GM23248 (cell line): ENCODE measurements at regions not wholly inside any gene's neighbourhood (a gene's known extent, or its start where the extent isn't known, plus 50 kb on each side); places are given as distances from the start of the nearest gene placed in this dataset.
"Not testable (repeated sequence)": the region's sequence is repeated elsewhere in the genome, so short reads cannot be mapped to it uniquely, and the experiment has no call there.

Experiments
- DNase-seq: peaks from one replicate; pipeline ENCODE4 v3.0.0-alpha.2; 2015
- H2AFZ ChIP-seq: fragments of 200-600 bp; sonication (generic); 2 replicates; pipeline ENCODE4 v1.6.1; 2016; ENCODE audit warnings: antibody characterized with exemption
- H3F3A ChIP-seq: fragments of 200-600 bp; sonication (generic); 2 replicates; pipeline ENCODE4 v1.6.1; 2016; ENCODE audit warnings: mild to moderate bottlenecking, antibody characterized with exemption, mixed run types; ENCODE audit not compliant: insufficient read depth
- H3K27ac ChIP-seq: fragments of 200-600 bp; sonication (generic); 2 replicates; pipeline ENCODE4 v1.5.1; 2016; ENCODE audit warnings: mild to moderate bottlenecking
- H3K27me3 ChIP-seq: fragments of 200-600 bp; sonication (generic); replicated peaks from 2 replicates; pipeline ENCODE4 v1.6.1; 2016; ENCODE audit warnings: mild to moderate bottlenecking; ENCODE audit not compliant: insufficient read depth
- H3K36me3 ChIP-seq: fragments of 200-600 bp; sonication (generic); 2 replicates; pipeline ENCODE4 v1.6.1; 2016; ENCODE audit warnings: low read depth, mild to moderate bottlenecking
- H3K4me1 ChIP-seq: fragments of 200-600 bp; sonication (generic); 2 replicates; pipeline ENCODE4 v1.6.1; 2016; ENCODE audit warnings: mild to moderate bottlenecking; ENCODE audit not compliant: insufficient read depth
- H3K4me2 ChIP-seq: fragments of 200-600 bp; sonication (generic); one replicate; pipeline ENCODE4 v1.6.1; 2016; ENCODE audit warnings: mild to moderate bottlenecking; ENCODE audit not compliant: unreplicated experiment
- H3K4me3 ChIP-seq: fragments of 200-600 bp; sonication (generic); 2 replicates; pipeline ENCODE4 v1.5.1; 2016; ENCODE audit warnings: mild to moderate bottlenecking
- H3K79me2 ChIP-seq: fragments of 200-600 bp; sonication (generic); 2 replicates; pipeline ENCODE4 v1.6.1; 2016; ENCODE audit warnings: mild to moderate bottlenecking; ENCODE audit not compliant: insufficient read depth
- H3K9ac ChIP-seq: fragments of 200-600 bp; sonication (generic); 2 replicates; pipeline ENCODE4 v1.6.1; 2016; ENCODE audit warnings: mild to moderate bottlenecking
- H3K9me2 ChIP-seq: fragments of 200-600 bp; sonication (generic); 2 replicates; pipeline ENCODE4 v1.6.1; 2016; ENCODE audit warnings: mixed run types, mild to moderate bottlenecking, moderate library complexity; ENCODE audit not compliant: insufficient read depth
- H3K9me3 ChIP-seq: fragments of 200-600 bp; sonication (generic); one replicate; pipeline ENCODE4 v1.6.1; 2017; ENCODE audit warnings: low read depth
- H4K20me1 ChIP-seq: fragments of 200-600 bp; sonication (generic); 2 replicates; pipeline ENCODE4 v1.6.0; 2016; ENCODE audit not compliant: insufficient read depth
- EZH2 ChIP-seq: fragments of 200-600 bp; sonication (generic); IDR thresholded peaks from 2 replicates; pipeline ENCODE4 v1.6.1; 2018; ENCODE audit warnings: antibody characterized with exemption, mild to moderate bottlenecking; ENCODE audit not compliant: insufficient read depth, poor library complexity, severe bottlenecking
- EZH2phosphoT487 ChIP-seq: fragments of 200-600 bp; sonication (generic); IDR thresholded peaks from 2 replicates; pipeline ENCODE4 v1.6.1; 2018; ENCODE audit warnings: antibody characterized with exemption, moderate library complexity, mild to moderate bottlenecking, low read depth; ENCODE audit not compliant: insufficient read depth
- WGBS, 2 experiments: methylation state at CpG; one replicate each; pipeline ENCODE4 v1.1.6; 2015 to 2017; ENCODE audit warnings: low lambda C conversion rate in 2 of 2, low coverage in 1 of 2; ENCODE audit errors: missing lambda C conversion rate in 2 of 2; 5-methylcytosine and 5-hydroxymethylcytosine counted together
- in situ Hi-C: fragments of 300-500 bp; cut with MboI; formaldehyde crosslinking; loops from 2 replicates; pipeline ENCODE4 v1.15.0; 2020

DNA sequence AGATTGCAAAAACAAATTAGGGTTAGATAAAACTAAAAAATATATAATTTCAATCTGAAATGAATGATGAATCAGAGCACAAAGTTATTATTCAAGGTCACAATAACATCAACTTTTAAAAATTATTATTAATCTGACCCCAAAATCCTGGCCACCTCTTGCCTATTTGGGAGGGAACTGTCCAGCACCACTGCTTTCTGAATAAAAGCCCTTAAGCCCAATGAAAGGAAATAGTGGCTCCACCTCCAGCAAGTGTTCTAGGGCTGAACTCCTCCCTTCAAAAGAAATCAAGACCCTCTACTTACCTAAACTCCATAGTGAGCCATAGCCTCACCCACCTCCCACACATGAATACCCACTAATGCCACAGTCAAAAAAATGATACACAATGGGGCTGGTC is 208.2 kb downstream of the PARM1 start:
- H3K9me2 ChIP-seq: no peaks in the 10 kb centered on the region
- in situ Hi-C loops: no loop called here
- DNase-seq: no peak

DNA sequence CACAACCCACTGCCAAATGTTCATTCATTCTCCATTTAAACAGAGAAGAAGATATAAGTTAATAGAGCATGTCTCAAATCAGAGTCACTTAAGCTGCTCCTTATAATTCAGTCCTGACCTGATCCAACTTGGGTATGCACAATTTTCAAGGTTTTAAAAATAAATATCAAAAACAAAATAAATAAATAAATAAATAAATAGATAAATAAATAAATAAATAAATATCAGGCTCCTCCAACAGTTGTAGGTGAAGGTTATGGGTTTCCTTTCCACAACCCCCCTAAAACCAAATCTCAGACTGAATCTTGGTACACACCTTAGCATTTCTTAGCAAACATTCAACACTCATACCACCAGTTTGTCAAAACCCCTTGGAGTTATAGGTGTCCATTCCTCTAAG is 204.4 kb downstream of the PARM1 start:
- Histone ChIP-seq H3K79me2 (no peaks in the 10 kb centered on the region), H3K36me3 (no peaks in the 10 kb centered on the region), H3K4me2 (no peak overlapping the region), H3F3A (no peaks in the 10 kb centered on the region), H2AFZ (no peak overlapping the region), H3K9me3 (no peaks in the 10 kb centered on the region), H3K9me2 (no peaks in the 10 kb centered on the region), H3K9ac (no peak overlapping the region), H3K4me3 (no peak overlapping the region), H3K4me1 (no peaks in the 10 kb centered on the region), H3K27me3 (no peaks in the 10 kb centered on the region), H3K27ac (no peak overlapping the region), H4K20me1 (no peaks in the 10 kb centered on the region)
- in situ Hi-C loops: no loop called here
- DNase-seq: no peak
- TF ChIP-seq EZH2phosphoT487 (no peak), EZH2 (no peak)

More for the DNA sequence above, 208.2 kb downstream of the PARM1 start:
- H3F3A ChIP-seq: no peaks in the 10 kb centered on the region
- TF ChIP-seq EZH2phosphoT487 (no peak), EZH2 (no peak)
- H3K9ac ChIP-seq: no peak overlapping the region
- no peaks in the 10 kb centered on the region for H3K27me3 ChIP-seq
- no peaks in the 10 kb centered on the region for H3K9me3 ChIP-seq
- H3K4me3 ChIP-seq: no peak overlapping the region
- no peak overlapping the region for H3K27ac ChIP-seq
- no peaks in the 10 kb centered on the region for H3K4me1 ChIP-seq
- no peaks in the 10 kb centered on the region for H3K79me2 ChIP-seq
- no peaks in the 10 kb centered on the region for H4K20me1 ChIP-seq
- H2AFZ ChIP-seq: no peak overlapping the region
- no peaks in the 10 kb centered on the region for H3K36me3 ChIP-seq
- H3K4me2 ChIP-seq: no peak overlapping the region

DNA sequence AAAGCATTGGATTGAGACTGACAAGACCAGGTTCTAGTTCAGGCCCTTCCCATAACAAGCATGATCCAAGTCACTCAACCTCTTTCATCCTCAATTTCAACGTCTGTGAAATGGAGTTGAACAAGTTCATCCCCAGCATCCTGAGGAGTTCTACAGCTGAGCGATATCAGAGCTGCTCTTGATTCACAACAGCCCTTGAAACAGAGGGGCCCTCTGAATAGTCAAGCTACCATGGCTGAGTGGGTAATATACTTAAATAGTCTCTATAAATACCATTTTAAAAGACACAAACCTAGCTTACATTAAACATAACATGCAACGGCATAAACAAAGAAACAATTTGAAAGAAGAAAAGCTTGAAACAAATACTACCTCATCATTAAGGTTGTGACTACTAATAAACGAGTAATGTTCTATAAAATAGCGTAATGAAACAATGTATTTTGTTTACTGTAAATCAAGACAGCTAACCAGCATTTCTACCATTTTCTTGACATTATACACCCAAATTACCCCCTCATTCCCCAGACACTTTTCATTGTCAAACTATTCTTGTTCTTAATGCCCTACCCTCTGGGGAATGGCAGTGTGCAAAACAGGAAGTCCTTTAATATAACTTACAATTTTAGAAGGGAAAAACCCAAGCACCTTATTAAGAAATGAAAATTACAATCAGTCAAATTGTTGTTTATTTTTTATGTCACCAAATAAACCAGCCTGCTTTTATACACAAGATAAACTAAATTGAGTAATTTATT is 202.3 kb downstream of the PARM1 start:
- Histone ChIP-seq H3K9ac (no peak overlapping the region), H3K4me3 (no peak overlapping the region), H3K4me1 (no peaks in the 10 kb centered on the region), H3K9me2 (no peaks in the 10 kb centered on the region), H3K27ac (no peak overlapping the region), H3K4me2 (no peak overlapping the region), H3K27me3 (no peaks in the 10 kb centered on the region), H3K79me2 (no peaks in the 10 kb centered on the region), H3K9me3 (no peaks in the 10 kb centered on the region), H4K20me1 (no peaks in the 10 kb centered on the region), H3K36me3 (no peaks in the 10 kb centered on the region), H3F3A (no peaks in the 10 kb centered on the region), H2AFZ (no peak overlapping the region)
- TF ChIP-seq EZH2 (no peak), EZH2phosphoT487 (no peak)
- whole genome bisulfite sequencing, 2 experiments: 27 to 28% methylated on average over 5 of the region's 5 CpGs
- in situ Hi-C loops: no loop called here
- DNase-seq: no peak

DNA sequence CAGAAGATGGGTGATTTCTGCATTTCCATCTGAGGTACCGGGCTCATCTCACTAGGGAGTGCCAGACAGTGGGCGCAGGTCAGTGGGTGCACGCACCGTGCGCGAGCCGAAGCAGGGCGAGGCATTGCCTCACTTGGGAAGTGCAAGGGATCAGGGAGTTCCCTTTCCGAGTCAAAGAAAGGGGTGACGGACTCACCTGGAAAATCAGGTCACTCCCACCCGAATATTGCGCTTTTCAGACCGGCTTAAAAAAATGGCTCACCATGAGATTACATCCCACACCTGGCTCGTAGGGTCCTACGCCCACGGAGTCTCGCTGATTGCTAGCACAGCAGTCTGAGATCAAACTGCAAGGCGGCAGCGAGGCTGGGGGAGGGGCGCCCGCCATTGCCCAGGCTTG is 194.0 kb downstream of the PARM1 start:
- H3F3A ChIP-seq: not testable (repeated sequence)

DNA sequence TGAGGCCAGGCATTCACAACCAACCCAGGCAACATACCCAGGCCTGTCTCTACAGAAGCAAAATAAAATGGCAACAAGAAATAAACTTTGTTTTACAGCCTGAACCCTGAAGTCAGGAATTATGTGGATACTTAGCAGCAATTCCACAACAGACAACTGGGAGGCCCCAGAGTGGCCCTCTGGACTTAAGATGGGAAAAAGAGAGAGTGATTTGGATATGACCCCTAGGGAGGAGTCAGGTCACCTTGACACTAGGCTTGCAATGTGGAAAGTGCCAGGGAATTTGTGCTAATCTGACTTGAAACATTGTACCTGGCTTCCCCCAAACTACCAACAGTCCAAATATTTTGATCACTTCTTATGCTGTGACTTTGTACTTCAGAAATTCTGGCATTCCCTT is 193.1 kb downstream of the PARM1 start:
- Histone ChIP-seq H3K27ac (no peak overlapping the region), H3K27me3 (no peaks in the 10 kb centered on the region), H3K9me2 (no peaks in the 10 kb centered on the region), H4K20me1 (no peaks in the 10 kb centered on the region), H3K79me2 (no peaks in the 10 kb centered on the region), H3K4me1 (no peaks in the 10 kb centered on the region), H2AFZ (no peak overlapping the region), H3F3A (no peaks in the 10 kb centered on the region), H3K9me3 (no peaks in the 10 kb centered on the region), H3K36me3 (no peaks in the 10 kb centered on the region), H3K9ac (no peak overlapping the region), H3K4me3 (no peak overlapping the region), H3K4me2 (no peak overlapping the region)
- TF ChIP-seq EZH2 (no peak), EZH2phosphoT487 (no peak)
- in situ Hi-C loops: no loop called here
- DNase-seq: no peak

More for the DNA sequence above, 194.0 kb downstream of the PARM1 start:
- H3K36me3 ChIP-seq, H3K4me3 ChIP-seq, H3K79me2 ChIP-seq, H4K20me1 ChIP-seq, in situ Hi-C loops, H3K4me1 ChIP-seq, H3K27ac ChIP-seq, H2AFZ ChIP-seq, H3K4me2 ChIP-seq, DNase-seq, H3K27me3 ChIP-seq, H3K9ac ChIP-seq, H3K9me2 ChIP-seq, H3K9me3 ChIP-seq: not testable (repeated sequence)
- 55 to 68% methylated on average over 18 to 21 of the region's 21 CpGs for WGBS, 2 experiments
